Activated naive CD4-positive, alpha-beta T cell treated with anti-CD3 and anti-CD28 coated beads for 36 hours (primary cell): ENCODE measurements at regions not wholly inside any gene's neighbourhood (a gene's known extent, or its start where the extent isn't known, plus 50 kb on each side); places are given as distances from the start of the nearest gene placed in this dataset.
"Not testable (repeated sequence)": the region's sequence is repeated elsewhere in the genome, so short reads cannot be mapped to it uniquely, and the experiment has no call there.

ENCODE experiments used
- CTCF ChIA-PET: fragments of 350-600 bp; sonication (Branson Sonifier 250); formaldehyde crosslinking; loops from one replicate; lab custom pipeline; 2021; ENCODE audit warnings: antibody characterized with exemption; lab: Charles Lee
- DNase-seq: peaks from one replicate; pipeline ENCODE4 v3.0.0-alpha.2; 2020
- H3K27ac Mint-ChIP-seq: one replicate; pipeline ENCODE4 v1.8.0; 2021; ENCODE audit warnings: mild to moderate bottlenecking, mixed read lengths
- H3K27me3 Mint-ChIP-seq: one replicate; pipeline ENCODE4 v1.8.0; 2021; ENCODE audit warnings: low read depth, mixed read lengths
- H3K36me3 Mint-ChIP-seq: one replicate; pipeline ENCODE4 v1.8.0; 2021; ENCODE audit warnings: low read depth, mixed read lengths
- H3K4me1 Mint-ChIP-seq: one replicate; pipeline ENCODE4 v1.8.0; 2021; ENCODE audit warnings: low read depth, mixed read lengths
- H3K4me3 Mint-ChIP-seq: one replicate; pipeline ENCODE4 v1.8.0; 2021; ENCODE audit warnings: mild to moderate bottlenecking, moderate library complexity, mixed read lengths
- H3K9me3 Mint-ChIP-seq: one replicate; pipeline ENCODE4 v1.8.0; 2021; ENCODE audit warnings: mixed read lengths
- intact Hi-C: fragments of 100-400 bp; cut with micrococcal nuclease; formaldehyde crosslinking; loops from one replicate; pipeline ENCODE4 v1.15.1; 2023

GRCh38 chr18:40249390-40250080, 1705.5 kb upstream of the PIK3C3 start:
- Mint-ChIP-seq H3K4me3 (no peak overlapping the region), H3K4me1 (no peaks in the 10 kb centered on the region), H3K27ac (no peak overlapping the region), H3K36me3 (no peaks in the 10 kb centered on the region), H3K27me3 (no peaks in the 10 kb centered on the region), H3K9me3 (peaks cover 11% of the 10 kb centered on the region)
- no peak for DNase-seq
- CTCF ChIA-PET = no interaction called here
- intact Hi-C loops = no loop called here

DNA sequence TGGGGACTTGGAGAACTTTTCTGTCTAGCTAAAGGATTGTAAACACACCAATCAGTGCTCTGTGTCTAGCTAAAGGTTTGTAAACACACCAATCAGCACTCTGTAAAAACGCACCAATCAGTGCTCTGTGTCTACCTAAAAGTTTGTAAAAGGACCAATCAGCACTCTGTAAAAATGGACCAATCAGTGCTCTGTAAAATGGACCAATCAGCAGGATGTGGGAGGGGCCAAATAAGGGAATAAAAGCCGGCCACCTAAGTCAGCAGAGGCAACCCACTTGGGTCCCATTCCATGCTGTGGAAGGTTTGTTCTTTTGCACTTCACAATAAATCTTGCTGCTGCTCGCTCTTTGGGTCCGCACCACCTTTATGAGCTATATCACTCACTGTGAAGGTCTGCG, 1709.4 kb upstream of the PIK3C3 start:
- H3K9me3 Mint-ChIP-seq = peaks cover 12% of the 10 kb centered on the region
- intact Hi-C loops, CTCF ChIA-PET, H3K36me3 Mint-ChIP-seq, H3K27ac Mint-ChIP-seq, H3K27me3 Mint-ChIP-seq, DNase-seq, H3K4me1 Mint-ChIP-seq, H3K4me3 Mint-ChIP-seq: not testable (repeated sequence)

- Mint-ChIP-seq H3K27me3 (no peaks in the 10 kb centered on the region), H3K9me3 (peaks cover 11% of the 10 kb centered on the region), H3K4me3 (no peak overlapping the region), H3K36me3 (no peaks in the 10 kb centered on the region), H3K27ac (no peak overlapping the region), H3K4me1 (no peaks in the 10 kb centered on the region)
- CTCF ChIA-PET = no interaction called here
- intact Hi-C loops = no loop called here
- no peak for DNase-seq
These were observed 1711.4 kb upstream of the PIK3C3 start for GRCh38 chr18:40243607-40244006.

DNA sequence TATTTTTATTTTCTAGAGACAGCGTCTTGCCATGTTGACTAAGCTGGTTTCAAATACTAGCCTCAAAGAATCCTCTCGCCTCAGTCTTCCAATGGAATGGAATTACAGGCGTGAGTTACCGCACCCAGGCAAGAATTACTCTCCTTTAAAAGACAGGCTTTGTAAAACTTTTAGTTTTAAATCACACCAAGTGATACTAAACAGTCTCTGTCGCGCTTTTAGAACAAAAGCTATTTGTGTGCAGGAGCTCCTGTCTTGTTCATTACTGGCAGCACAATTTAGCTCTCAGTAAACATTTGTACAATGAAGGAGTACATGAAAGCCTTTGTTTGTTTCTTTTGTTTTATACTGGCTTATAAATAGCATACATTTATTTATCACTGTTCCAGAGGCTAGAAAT, 1719.2 kb upstream of the PIK3C3 start:
- H3K4me3 Mint-ChIP-seq = no peak overlapping the region
- H3K27ac Mint-ChIP-seq = no peak overlapping the region
- H3K9me3 Mint-ChIP-seq = no peaks in the 10 kb centered on the region
- no peaks in the 10 kb centered on the region for H3K4me1 Mint-ChIP-seq
- H3K27me3 Mint-ChIP-seq = no peaks in the 10 kb centered on the region
- CTCF ChIA-PET = no interaction called here
- intact Hi-C loops = no loop called here
- H3K36me3 Mint-ChIP-seq = no peaks in the 10 kb centered on the region
- DNase-seq = no peak

GRCh38 chr18:40235323-40235722, 1719.7 kb upstream of the PIK3C3 start:
- no peak overlapping the region for H3K4me3 Mint-ChIP-seq
- no peaks in the 10 kb centered on the region for H3K4me1 Mint-ChIP-seq

DNA sequence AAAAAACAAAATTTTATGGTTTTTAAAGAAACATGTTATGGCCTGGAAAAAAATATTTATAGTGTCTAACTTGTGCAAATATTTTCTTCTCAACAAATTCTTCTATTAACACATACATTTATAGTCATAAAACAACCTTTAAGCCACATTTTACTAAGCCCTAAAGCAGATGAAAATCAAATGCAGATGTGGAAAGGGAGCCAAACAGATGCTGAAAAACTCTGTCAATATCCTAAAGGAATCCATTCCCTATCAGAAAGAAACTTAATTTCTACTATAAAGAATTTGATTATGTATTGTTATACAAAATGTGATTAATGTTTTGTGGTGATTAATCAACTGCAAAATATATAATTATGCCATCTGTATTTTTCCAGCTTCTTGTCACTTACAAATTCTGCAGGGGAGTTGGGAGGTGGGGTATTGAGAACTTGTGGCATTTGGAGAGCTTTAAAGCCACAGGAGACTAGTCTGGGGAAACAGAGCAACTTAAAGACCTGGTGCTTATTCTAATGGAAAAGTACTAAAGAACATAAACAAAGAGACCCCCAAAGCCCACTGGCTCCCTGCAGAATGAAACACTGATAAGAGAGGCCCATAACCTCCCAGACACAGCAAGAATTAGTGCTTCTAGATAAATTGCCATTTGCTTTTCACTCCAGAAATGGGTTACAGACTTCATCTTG, 1721.0 kb upstream of the PIK3C3 start:
- Mint-ChIP-seq H3K9me3 (peaks cover 5% of the 10 kb centered on the region), H3K4me1 (no peaks in the 10 kb centered on the region), H3K4me3 (no peak overlapping the region), H3K27me3 (no peaks in the 10 kb centered on the region), H3K36me3 (no peaks in the 10 kb centered on the region), H3K27ac (no peak overlapping the region)
- intact Hi-C loops = no loop called here
- no peak for DNase-seq
- CTCF ChIA-PET = no interaction called here

More at GRCh38 chr18:40235323-40235722, 1719.7 kb upstream of the PIK3C3 start:
- CTCF ChIA-PET = no interaction called here
- Mint-ChIP-seq H3K36me3 (no peaks in the 10 kb centered on the region), H3K27ac (no peak overlapping the region), H3K27me3 (no peaks in the 10 kb centered on the region), H3K9me3 (no peaks in the 10 kb centered on the region)
- intact Hi-C loops = no loop called here
- DNase-seq = no peak

DNA sequence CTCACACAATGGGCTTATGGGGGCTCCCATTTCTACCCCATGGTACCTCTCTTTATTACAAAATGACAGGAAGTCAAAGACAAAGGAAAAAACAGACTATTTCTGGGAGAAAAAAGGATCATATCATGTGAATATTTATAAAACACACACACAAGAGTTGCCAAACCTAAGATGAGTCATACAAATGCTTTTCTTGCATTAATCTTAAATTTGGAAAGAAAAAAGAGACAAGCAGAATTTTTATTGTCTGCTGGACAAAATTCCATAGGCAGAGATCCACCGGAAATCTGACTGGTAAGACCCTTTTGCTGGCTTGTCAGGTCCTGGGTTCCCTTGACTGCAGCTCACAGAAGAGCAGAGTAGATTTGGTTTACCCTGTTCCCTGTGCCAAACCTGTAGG, 1732.3 kb upstream of the PIK3C3 start:
- Mint-ChIP-seq H3K27me3 (no peaks in the 10 kb centered on the region), H3K36me3 (no peaks in the 10 kb centered on the region), H3K27ac (no peak overlapping the region), H3K9me3 (peaks cover 4% of the 10 kb centered on the region), H3K4me1 (no peaks in the 10 kb centered on the region), H3K4me3 (no peak overlapping the region)
- intact Hi-C loops = no loop called here
- no peak for DNase-seq
- CTCF ChIA-PET = no interaction called here

GRCh38 chr18:40216856-40217255, 1738.2 kb upstream of the PIK3C3 start:
- H3K27me3 Mint-ChIP-seq = no peaks in the 10 kb centered on the region
- no peak overlapping the region for H3K27ac Mint-ChIP-seq
- H3K36me3 Mint-ChIP-seq = no peaks in the 10 kb centered on the region
- peaks cover 1% of the 10 kb centered on the region for H3K9me3 Mint-ChIP-seq
- no peak for DNase-seq
- intact Hi-C loops = no loop called here
- H3K4me1 Mint-ChIP-seq = no peaks in the 10 kb centered on the region
- H3K4me3 Mint-ChIP-seq = no peak overlapping the region
- CTCF ChIA-PET = no interaction called here

DNA sequence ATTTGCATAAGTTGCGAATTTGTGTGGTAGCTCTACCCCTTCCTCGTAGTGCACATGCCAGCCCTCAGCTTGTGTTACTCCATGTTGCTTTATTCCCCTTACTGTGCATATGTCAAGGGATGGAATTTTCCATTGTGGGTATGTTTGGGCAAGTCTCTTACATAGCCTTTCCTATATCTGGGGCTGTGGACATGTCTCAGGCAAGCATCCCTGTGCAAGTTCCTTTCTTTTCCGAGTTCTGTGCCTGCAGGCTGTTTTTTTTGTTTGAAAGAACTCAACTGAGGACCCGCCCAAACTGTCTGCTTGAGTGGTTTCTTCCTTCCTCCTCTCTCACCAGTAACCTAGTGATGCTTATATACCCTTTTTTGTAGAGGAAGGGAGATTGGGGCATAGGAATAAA, 1739.1 kb upstream of the PIK3C3 start:
- Mint-ChIP-seq H3K27ac (no peak overlapping the region), H3K27me3 (no peaks in the 10 kb centered on the region), H3K4me1 (no peaks in the 10 kb centered on the region), H3K9me3 (peaks cover 3% of the 10 kb centered on the region), H3K4me3 (no peak overlapping the region), H3K36me3 (no peaks in the 10 kb centered on the region)
- intact Hi-C loops = no loop called here
- DNase-seq = no peak
- CTCF ChIA-PET = no interaction called here

- Mint-ChIP-seq H3K36me3 (no peaks in the 10 kb centered on the region), H3K27ac (no peak overlapping the region), H3K4me1 (no peaks in the 10 kb centered on the region), H3K9me3 (peaks cover 3% of the 10 kb centered on the region), H3K4me3 (no peak overlapping the region), H3K27me3 (no peaks in the 10 kb centered on the region)
- intact Hi-C loops = no loop called here
- CTCF ChIA-PET = no interaction called here
- no peak for DNase-seq
These were observed 1744.3 kb upstream of the PIK3C3 start for GRCh38 chr18:40210696-40211095.

- peaks cover 3% of the 10 kb centered on the region for H3K9me3 Mint-ChIP-seq
- H3K27ac Mint-ChIP-seq = no peak overlapping the region
- no peak overlapping the region for H3K4me3 Mint-ChIP-seq
- H3K36me3 Mint-ChIP-seq = no peaks in the 10 kb centered on the region
- no peaks in the 10 kb centered on the region for H3K27me3 Mint-ChIP-seq
- intact Hi-C loops = no loop called here
- no peak for DNase-seq
- CTCF ChIA-PET = no interaction called here
- no peaks in the 10 kb centered on the region for H3K4me1 Mint-ChIP-seq
These were observed 1746.1 kb upstream of the PIK3C3 start for GRCh38 chr18:40208958-40209357.

- peaks cover 15% of the 10 kb centered on the region for H3K9me3 Mint-ChIP-seq
- CTCF ChIA-PET = interaction anchor here (0.6 kb wide), 1 partner anchor 1757 kb away, joined by 3 read pairs; no protein-coding TSS in a partner anchor
- no peak overlapping the region for H3K27ac Mint-ChIP-seq
- no peaks in the 10 kb centered on the region for H3K27me3 Mint-ChIP-seq
- no peaks in the 10 kb centered on the region for H3K4me1 Mint-ChIP-seq
- intact Hi-C loops = no loop called here
- no peak overlapping the region for H3K4me3 Mint-ChIP-seq
- DNase-seq = no peak
- H3K36me3 Mint-ChIP-seq = no peaks in the 10 kb centered on the region
These were observed 1757.3 kb upstream of the PIK3C3 start for GRCh38 chr18:40197711-40198110.

DNA sequence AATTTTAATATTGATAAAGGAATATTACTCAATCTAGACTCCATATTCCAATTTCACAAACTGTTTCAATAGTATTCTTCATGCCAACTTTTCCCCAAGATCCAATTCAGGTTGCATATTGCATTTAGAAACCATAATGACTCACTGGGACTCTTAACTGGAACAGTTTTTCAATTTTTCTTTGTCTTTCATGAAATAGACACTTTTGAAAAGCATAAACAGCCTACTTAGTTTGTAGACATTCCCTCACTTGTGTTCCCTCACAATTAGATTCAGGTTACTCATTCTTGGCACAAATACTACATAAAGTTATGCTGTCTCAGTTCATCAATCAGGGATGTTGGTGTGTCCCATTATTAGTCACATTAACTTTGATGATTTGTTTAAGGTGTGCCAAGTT, 1768.4 kb upstream of the PIK3C3 start:
- no peaks in the 10 kb centered on the region for H3K27me3 Mint-ChIP-seq
- H3K27ac Mint-ChIP-seq = no peak overlapping the region
- H3K9me3 Mint-ChIP-seq = peaks cover 15% of the 10 kb centered on the region
- no peaks in the 10 kb centered on the region for H3K4me1 Mint-ChIP-seq
- intact Hi-C loops = no loop called here
- no peak overlapping the region for H3K4me3 Mint-ChIP-seq
- CTCF ChIA-PET = no interaction called here
- no peaks in the 10 kb centered on the region for H3K36me3 Mint-ChIP-seq
- no peak for DNase-seq
